HepG2 (cell line): ENCODE measurements at regions not wholly inside any gene's neighbourhood (a gene's known extent, or its start where the extent isn't known, plus 50 kb on each side); places are given as distances from the start of the nearest gene placed in this dataset.

Experiments used
- ARNT2 ChIP-seq: sonication (generic); formaldehyde crosslinking; IDR thresholded peaks from 2 replicates; pipeline ENCODE4 v1.8.0; 2022; ENCODE audit warnings: mild to moderate bottlenecking, low read depth, missing genetic modification reagents, moderate library complexity
- ATF2 ChIP-seq: sonication (generic); formaldehyde crosslinking; IDR thresholded peaks from 2 replicates; pipeline ENCODE4 v1.4.0; 2020; ENCODE audit warnings: missing genetic modification reagents
- CENPT ChIP-seq: sonication (generic); formaldehyde crosslinking; IDR thresholded peaks from 2 replicates; pipeline ENCODE4 v1.8.0; 2022; ENCODE audit warnings: low read depth, mild to moderate bottlenecking, moderate library complexity, missing genetic modification reagents
- E2F2 ChIP-seq: sonication (generic); formaldehyde crosslinking; IDR thresholded peaks from 2 replicates; pipeline ENCODE4 v1.4.0; 2020; ENCODE audit warnings: missing genetic modification reagents, borderline replicate concordance
- ETV5 ChIP-seq: IDR thresholded peaks from 2 replicates; pipeline ENCODE4 v1.6.1; 2018; ENCODE audit warnings: missing biosample characterization, missing genetic modification reagents, inconsistent platforms, borderline replicate concordance
- FOXM1 ChIP-seq: sonication (generic); formaldehyde crosslinking; IDR thresholded peaks from 2 replicates; pipeline ENCODE4 v1.5.0; 2020; ENCODE audit warnings: missing genetic modification reagents
- GABPB1 ChIP-seq: IDR thresholded peaks from 2 replicates; pipeline ENCODE4 v1.6.1; 2016; ENCODE audit warnings: mild to moderate bottlenecking, missing genetic modification reagents, moderate library complexity, missing compliant biosample characterization
- MAFF ChIP-seq: IDR thresholded peaks from 2 replicates; pipeline ENCODE4 v1.6.1; 2011; ENCODE audit warnings: low read depth, low read length, improper control_type of control experiment
- MEF2D ChIP-seq: sonication (generic); formaldehyde crosslinking; IDR thresholded peaks from 2 replicates; pipeline ENCODE4 v1.5.1; 2020; ENCODE audit warnings: mild to moderate bottlenecking, missing genetic modification reagents
- NBN ChIP-seq: fragments of 450-650 bp; conservative IDR thresholded peaks from 2 replicates; pipeline ENCODE4 v1.6.1; 2017
- NONO ChIP-seq, 2 experiments: fragments of 450-650 bp in 1 of 2; sonication (generic) in 1 of 2; formaldehyde crosslinking in 1 of 2; IDR thresholded peaks in 1 of 2; conservative IDR thresholded peaks in 1 of 2; 2 replicates each; pipeline versions ENCODE4 v1.6.1 to v1.8.0; 2017 to 2022; ENCODE audit warnings: mild to moderate bottlenecking in 1 of 2, missing genetic modification reagents in 1 of 2, moderate library complexity in 1 of 2
- PHB2 ChIP-seq: fragments of 450-650 bp; IDR thresholded peaks from 2 replicates; pipeline ENCODE4 v1.6.1; 2018; ENCODE audit not compliant: partially characterized antibody
- RCOR2 ChIP-seq: IDR thresholded peaks from 2 replicates; pipeline ENCODE4 v1.6.1; 2016; ENCODE audit warnings: missing biosample characterization, missing genetic modification reagents
- SALL1 ChIP-seq: sonication (generic); formaldehyde crosslinking; IDR thresholded peaks from 2 replicates; pipeline ENCODE4 v1.8.0; 2022; ENCODE audit warnings: mild to moderate bottlenecking, missing genetic modification reagents
- ZFAT ChIP-seq: sonication (generic); formaldehyde crosslinking; conservative IDR thresholded peaks from 2 replicates; pipeline ENCODE4 v1.8.1; 2023; ENCODE audit warnings: missing genetic modification reagents, inconsistent platforms
- ZNF256 ChIP-seq: sonication (generic); formaldehyde crosslinking; conservative IDR thresholded peaks from 2 replicates; pipeline ENCODE4 v1.4.0; 2020; ENCODE audit warnings: missing genetic modification reagents
- ZNF362 ChIP-seq: sonication (generic); formaldehyde crosslinking; IDR thresholded peaks from 2 replicates; pipeline ENCODE4 v1.4.0; 2020; ENCODE audit warnings: missing genetic modification reagents, mild to moderate bottlenecking, borderline replicate concordance
- ZNF562 ChIP-seq: sonication (generic); formaldehyde crosslinking; IDR thresholded peaks from 2 replicates; pipeline ENCODE4 v1.8.0; 2022; ENCODE audit warnings: missing genetic modification reagents, borderline replicate concordance
- ZNF616 ChIP-seq: sonication (generic); formaldehyde crosslinking; IDR thresholded peaks from 2 replicates; pipeline ENCODE4 v1.5.0; 2020; ENCODE audit warnings: low read depth, mild to moderate bottlenecking, missing genetic modification reagents
- ZNF768 ChIP-seq: sonication (generic); formaldehyde crosslinking; IDR thresholded peaks from 2 replicates; pipeline ENCODE4 v1.4.0; 2020; ENCODE audit warnings: missing genetic modification reagents
- ZSCAN29 ChIP-seq: sonication (generic); formaldehyde crosslinking; conservative IDR thresholded peaks from 2 replicates; pipeline ENCODE4 v1.4.0; 2020; ENCODE audit warnings: mild to moderate bottlenecking, missing genetic modification reagents
- TF ChIP-seq, protein P1 (sequence below): sonication (generic); formaldehyde crosslinking; IDR thresholded peaks from 2 replicates; pipeline ENCODE4 v1.4.0; 2020; ENCODE audit warnings: missing genetic modification reagents
- TF ChIP-seq, protein P2 (sequence below): sonication (generic); formaldehyde crosslinking; conservative IDR thresholded peaks from 2 replicates; pipeline ENCODE4 v1.4.0; 2020; ENCODE audit warnings: missing genetic modification reagents

DNA sequence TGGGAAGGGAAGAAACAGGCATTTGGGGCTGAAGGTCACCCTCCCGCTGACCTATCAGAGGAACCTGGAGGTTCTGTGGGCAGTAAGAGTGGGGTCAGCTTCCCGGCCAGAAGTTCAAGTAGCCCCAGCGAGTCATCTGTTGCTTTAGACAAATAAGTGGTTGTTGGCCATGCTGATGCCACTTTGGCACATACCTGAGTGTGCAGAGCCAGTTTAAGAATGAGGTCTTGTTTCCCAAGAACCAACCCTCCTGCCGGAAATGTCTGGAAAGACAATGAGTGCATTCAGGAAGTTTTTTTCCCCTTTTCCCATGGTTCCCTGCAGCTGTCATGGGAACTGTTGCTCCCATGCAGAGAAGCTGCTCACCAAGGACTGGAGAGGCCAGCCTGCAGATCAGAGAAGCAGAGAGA, 166.7 kb downstream of the ZNF621 start (continued):
- TF ChIP-seq ZFAT (CRISPR knock-in tag) (no peak), RCOR2 (no peak), ZNF768 (CRISPR knock-in tag) (no peak), ZNF616 (CRISPR knock-in tag) (no peak), ETV5 (CRISPR knock-in tag) (peak; percentile 18; the same call in 1 of the 2 replicates), PHB2 (no peak), E2F2 (CRISPR knock-in tag) (no peak), ZNF362 (peak; percentile 71), MAFF (no peak), NBN (no peak), ATF2 (CRISPR knock-in tag) (no peak), GABPB1 (CRISPR knock-in tag) (peak; percentile 18; the same call in 1 of the 2 replicates), SALL1 (CRISPR knock-in tag) (0 out of 2 replicates have a peak, but pooled peaks have one; percentile 13), FOXM1 (CRISPR knock-in tag) (no peak), NONO (IDR thresholded peaks at IDR 0.05) (no peak), NONO (CRISPR knock-in tag; conservative IDR thresholded peaks at IDR 0.05) (no peak), MEF2D (CRISPR knock-in tag) (no peak), CENPT (no peak), ZSCAN29 (CRISPR knock-in tag) (no peak), ZNF256 (CRISPR knock-in tag) (no peak), ARNT2 (CRISPR knock-in tag) (no peak), ZNF562 (CRISPR knock-in tag) (no peak)
- TF ChIP-seq, protein P1, sequence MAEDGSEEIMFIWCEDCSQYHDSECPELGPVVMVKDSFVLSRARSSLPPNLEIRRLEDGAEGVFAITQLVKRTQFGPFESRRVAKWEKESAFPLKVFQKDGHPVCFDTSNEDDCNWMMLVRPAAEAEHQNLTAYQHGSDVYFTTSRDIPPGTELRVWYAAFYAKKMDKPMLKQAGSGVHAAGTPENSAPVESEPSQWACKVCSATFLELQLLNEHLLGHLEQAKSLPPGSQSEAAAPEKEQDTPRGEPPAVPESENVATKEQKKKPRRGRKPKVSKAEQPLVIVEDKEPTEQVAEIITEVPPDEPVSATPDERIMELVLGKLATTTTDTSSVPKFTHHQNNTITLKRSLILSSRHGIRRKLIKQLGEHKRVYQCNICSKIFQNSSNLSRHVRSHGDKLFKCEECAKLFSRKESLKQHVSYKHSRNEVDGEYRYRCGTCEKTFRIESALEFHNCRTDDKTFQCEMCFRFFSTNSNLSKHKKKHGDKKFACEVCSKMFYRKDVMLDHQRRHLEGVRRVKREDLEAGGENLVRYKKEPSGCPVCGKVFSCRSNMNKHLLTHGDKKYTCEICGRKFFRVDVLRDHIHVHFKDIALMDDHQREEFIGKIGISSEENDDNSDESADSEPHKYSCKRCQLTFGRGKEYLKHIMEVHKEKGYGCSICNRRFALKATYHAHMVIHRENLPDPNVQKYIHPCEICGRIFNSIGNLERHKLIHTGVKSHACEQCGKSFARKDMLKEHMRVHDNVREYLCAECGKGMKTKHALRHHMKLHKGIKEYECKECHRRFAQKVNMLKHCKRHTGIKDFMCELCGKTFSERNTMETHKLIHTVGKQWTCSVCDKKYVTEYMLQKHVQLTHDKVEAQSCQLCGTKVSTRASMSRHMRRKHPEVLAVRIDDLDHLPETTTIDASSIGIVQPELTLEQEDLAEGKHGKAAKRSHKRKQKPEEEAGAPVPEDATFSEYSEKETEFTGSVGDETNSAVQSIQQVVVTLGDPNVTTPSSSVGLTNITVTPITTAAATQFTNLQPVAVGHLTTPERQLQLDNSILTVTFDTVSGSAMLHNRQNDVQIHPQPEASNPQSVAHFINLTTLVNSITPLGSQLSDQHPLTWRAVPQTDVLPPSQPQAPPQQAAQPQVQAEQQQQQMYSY (CRISPR knock-in tag), result no peak
- TF ChIP-seq, protein P2, sequence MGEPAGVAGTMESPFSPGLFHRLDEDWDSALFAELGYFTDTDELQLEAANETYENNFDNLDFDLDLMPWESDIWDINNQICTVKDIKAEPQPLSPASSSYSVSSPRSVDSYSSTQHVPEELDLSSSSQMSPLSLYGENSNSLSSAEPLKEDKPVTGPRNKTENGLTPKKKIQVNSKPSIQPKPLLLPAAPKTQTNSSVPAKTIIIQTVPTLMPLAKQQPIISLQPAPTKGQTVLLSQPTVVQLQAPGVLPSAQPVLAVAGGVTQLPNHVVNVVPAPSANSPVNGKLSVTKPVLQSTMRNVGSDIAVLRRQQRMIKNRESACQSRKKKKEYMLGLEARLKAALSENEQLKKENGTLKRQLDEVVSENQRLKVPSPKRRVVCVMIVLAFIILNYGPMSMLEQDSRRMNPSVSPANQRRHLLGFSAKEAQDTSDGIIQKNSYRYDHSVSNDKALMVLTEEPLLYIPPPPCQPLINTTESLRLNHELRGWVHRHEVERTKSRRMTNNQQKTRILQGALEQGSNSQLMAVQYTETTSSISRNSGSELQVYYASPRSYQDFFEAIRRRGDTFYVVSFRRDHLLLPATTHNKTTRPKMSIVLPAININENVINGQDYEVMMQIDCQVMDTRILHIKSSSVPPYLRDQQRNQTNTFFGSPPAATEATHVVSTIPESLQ, result no peak
